Right cardiac atrium (tissue), 5 donors: ENCODE measurements at regions not wholly inside any gene's neighbourhood (a gene's known extent, or its start where the extent isn't known, plus 50 kb on each side); places are given as distances from the start of the nearest gene placed in this dataset.
A peak's percentile ranks its signal among the peaks of the same experiment; 100 is the strongest.

Experiments
- ATAC-seq, 2 donors: fragments of 200-7000 bp; cut with Tn5 transposase; one replicate each; pipeline versions ENCODE4 v1.8.0 to v1.9.1; 2020; ENCODE audit warnings: moderate library complexity in 2 of 2, mild to moderate bottlenecking in 1 of 2
- DNase-seq, 3 donors: peaks; one replicate each; pipeline ENCODE4 v3.0.0-alpha.2; 2020
- H3K27ac ChIP-seq: one replicate; pipeline ENCODE4 v1.5.1; 2013; ENCODE audit warnings: mild to moderate bottlenecking, low read length, control low read depth, moderate library complexity
- H3K27me3 ChIP-seq: one replicate; pipeline ENCODE4 v1.6.1; 2013; ENCODE audit not compliant: control insufficient read depth, insufficient read depth
- H3K4me1 ChIP-seq: one replicate; pipeline ENCODE4 v1.6.1; 2013; ENCODE audit warnings: low read length; ENCODE audit not compliant: control insufficient read depth, insufficient read depth
- H3K4me3 ChIP-seq: one replicate; pipeline ENCODE4 v1.5.1; 2013; ENCODE audit warnings: low read length, control low read depth
- H3K9me3 ChIP-seq: one replicate; pipeline ENCODE4 v1.6.1; 2013; ENCODE audit warnings: low read length; ENCODE audit not compliant: control insufficient read depth
- WGBS: extraction: QIAGEN DNeasy Blood & Tissue Kit; methylation state at CpG from one replicate; pipeline ENCODE4 v1.1.7; 2013; 5-methylcytosine and 5-hydroxymethylcytosine counted together
- intact Hi-C, 4 donors: fragments of 100-400 bp; cut with DNase I; formaldehyde crosslinking; loops; one replicate each; pipeline versions ENCODE4 v1.11.0 to v1.14.0; 2022 to 2023
- donor health status: healthy with polysubstance abuse.
- donor health status: DM: no; HTN: yes; CAD: no.
- donor health status: DM: no; HTN: no; CAD: no.
- donor health status: DM: no; HTN: yes; CAD: no; lungs with severe emphysema.
- donor health status: DM: yes; HTN: yes; CAD: no.

DNA sequence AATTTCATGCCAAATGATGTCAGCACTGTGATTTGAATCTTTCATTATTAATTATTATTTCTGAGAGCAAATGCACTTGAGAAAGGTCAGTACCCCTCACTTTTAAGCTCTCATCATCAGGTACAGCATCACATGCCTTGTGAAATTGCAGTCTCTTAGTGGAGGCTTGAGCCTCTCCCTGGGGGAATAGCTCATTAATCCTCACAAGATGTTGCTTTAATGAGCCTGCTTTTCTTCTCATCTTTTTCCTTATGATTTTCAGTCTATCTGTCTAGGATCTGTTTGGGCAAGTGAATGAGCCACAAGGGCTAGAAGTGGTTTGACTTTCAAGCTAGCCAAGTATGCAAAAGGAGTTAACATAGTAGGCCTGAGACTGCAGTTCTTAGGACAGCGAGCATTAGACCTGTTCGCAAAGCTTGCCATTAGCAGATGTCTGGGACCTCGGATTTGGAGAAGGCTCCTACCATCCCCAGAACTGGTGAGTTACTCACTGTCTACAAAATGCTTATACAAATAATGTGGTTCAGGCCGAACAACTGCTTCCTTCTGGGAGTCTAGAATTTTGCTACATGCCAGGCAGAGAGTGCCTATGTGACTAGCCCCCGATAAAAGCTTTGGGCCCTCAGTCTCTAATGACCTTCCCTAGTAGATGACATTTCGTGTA, 174.5 kb downstream of the IL15 start:
- DNase-seq (no peak), ATAC-seq (no peak)

DNA sequence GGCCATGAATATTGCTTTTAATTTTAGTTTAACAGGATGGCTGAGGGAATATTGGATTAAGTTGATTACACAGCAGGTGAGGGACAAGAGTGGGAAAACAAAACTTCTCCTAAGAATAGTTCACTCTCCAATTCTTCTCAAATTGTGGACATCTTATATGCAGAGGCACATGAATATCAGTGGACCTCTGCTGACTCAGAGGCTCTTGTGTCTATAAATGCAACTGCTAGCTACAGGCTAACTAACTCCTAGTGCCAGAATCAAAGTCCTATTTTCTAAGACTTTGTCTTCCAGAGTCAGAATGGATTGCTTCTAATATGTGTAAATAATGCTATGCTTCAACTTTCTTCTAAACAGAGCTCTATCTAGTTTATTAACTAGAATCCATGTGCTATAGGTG, 175.8 kb downstream of the IL15 start:
- H3K27ac ChIP-seq: no peak overlapping the region
- ATAC-seq (no peak), DNase-seq (no peak)
- no peaks in the 10 kb centered on the region for H3K4me1 ChIP-seq
- intact Hi-C loops: no loop called here
- H3K9me3 ChIP-seq: no peaks in the 10 kb centered on the region
- H3K4me3 ChIP-seq: no peak overlapping the region
- H3K27me3 ChIP-seq: no peaks in the 10 kb centered on the region

More for the DNA sequence above, 174.5 kb downstream of the IL15 start:
- intact Hi-C loops: no loop called here
- Histone ChIP-seq H3K27me3 (no peaks in the 10 kb centered on the region), H3K4me1 (no peaks in the 10 kb centered on the region), H3K27ac (no peak overlapping the region), H3K4me3 (no peak overlapping the region), H3K9me3 (no peaks in the 10 kb centered on the region)
- 89% methylated on average over 6 of the region's 6 CpGs for WGBS

DNA sequence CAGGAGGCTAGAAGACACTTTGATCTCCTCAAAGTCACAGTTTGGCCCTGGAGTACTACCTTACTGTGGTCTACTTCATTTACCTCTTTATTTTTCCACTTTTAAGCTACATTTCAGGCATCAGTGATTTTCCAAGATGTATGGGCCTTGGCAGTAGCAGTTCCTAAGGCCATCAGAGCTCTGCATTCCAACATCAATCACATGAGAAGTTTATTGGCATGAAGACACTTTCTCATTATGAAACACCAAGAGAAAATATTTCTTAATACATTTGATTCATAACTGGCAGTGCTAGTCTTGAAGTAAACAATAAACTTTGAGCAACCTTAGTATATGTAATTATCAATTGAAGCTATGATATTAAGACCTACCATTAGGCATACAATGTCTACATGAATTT, 178.1 kb downstream of the IL15 start:
- H3K27ac ChIP-seq: no peak overlapping the region
- H3K4me1 ChIP-seq: no peaks in the 10 kb centered on the region
- no peak overlapping the region for H3K4me3 ChIP-seq
- ATAC-seq: no peak
- intact Hi-C loops: no loop called here
- H3K27me3 ChIP-seq: no peaks in the 10 kb centered on the region
- no peaks in the 10 kb centered on the region for H3K9me3 ChIP-seq
- no peak for DNase-seq

DNA sequence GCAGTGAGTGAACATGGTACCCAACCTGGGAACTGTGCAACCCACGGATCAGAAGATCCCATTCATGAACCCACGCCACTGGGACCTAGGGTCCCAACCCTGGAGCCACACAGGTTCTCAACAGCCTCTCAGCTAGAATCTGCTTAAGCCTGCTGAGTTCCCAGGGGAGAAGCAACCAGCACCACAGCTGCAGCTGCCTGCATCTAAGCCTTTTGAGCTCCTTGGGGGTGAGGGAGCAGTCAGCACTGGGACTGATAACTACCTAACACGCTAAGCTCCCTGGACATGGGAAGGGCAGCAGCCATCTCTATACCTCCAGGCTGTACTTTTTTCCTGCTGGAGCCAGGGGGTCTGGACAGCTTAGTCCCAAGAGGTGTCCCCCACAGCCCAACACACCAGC, 179.3 kb downstream of the IL15 start:
- intact Hi-C loops: no loop called here
- DNase-seq (no peak), ATAC-seq (no peak)
- Histone ChIP-seq H3K9me3 (no peaks in the 10 kb centered on the region), H3K27me3 (no peaks in the 10 kb centered on the region), H3K4me1 (no peaks in the 10 kb centered on the region), H3K4me3 (no peak overlapping the region), H3K27ac (no peak overlapping the region)
- 85% methylated on average over 3 of the region's 3 CpGs for WGBS

DNA sequence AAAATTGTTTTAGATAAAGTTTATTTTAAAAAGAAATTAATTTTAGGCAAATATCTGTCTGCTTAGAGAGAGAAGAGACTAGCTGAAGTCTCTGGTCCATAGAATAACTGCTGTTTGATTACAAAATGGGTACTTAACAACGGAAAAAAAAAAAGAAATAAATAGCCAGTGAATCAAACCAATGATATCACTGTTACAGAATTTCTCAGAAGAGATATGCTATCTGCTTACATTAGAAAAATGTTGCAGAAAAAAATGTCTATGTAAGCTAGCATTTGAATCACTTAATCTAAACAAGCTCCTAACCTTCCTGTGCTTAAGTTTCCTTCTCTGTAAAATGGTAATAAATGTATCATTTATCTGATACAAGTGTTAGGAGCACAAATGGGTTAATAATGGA, 189.9 kb downstream of the IL15 start:
- WGBS: 49% methylated on average over 1 of the region's 1 CpG
- Histone ChIP-seq H3K4me1 (no peaks in the 10 kb centered on the region), H3K9me3 (no peaks in the 10 kb centered on the region), H3K4me3 (no peak overlapping the region), H3K27ac (no peak overlapping the region), H3K27me3 (no peaks in the 10 kb centered on the region)
- ATAC-seq: no peak
- intact Hi-C loops: no loop called here
- DNase-seq: no peak

DNA sequence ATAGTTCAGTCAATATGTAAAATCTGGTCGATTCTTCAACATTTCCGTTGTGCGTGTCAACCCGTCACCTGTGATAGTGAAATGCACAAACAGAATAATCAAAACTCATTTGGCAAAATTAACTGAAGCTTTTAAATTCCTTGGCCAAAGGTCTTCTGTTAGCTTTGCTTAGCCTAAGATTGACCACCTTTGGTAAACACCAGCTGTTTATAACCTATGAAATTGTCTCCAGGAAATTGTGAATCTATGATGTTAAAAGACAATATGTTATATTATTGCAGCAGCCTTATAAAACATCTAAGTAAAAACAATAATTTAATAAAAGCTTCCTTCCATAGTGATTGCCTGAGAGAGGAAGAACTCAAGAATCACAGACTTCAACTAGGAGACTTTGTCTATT, 196.8 kb downstream of the IL15 start:
- H3K4me1 ChIP-seq: no peaks in the 10 kb centered on the region
- no peak overlapping the region for H3K27ac ChIP-seq
- no peaks in the 10 kb centered on the region for H3K27me3 ChIP-seq
- 95% methylated on average over 4 of the region's 4 CpGs for WGBS
- intact Hi-C loops: no loop called here
- no peak overlapping the region for H3K4me3 ChIP-seq
- DNase-seq (no peak), ATAC-seq (no peak)
- no peaks in the 10 kb centered on the region for H3K9me3 ChIP-seq

DNA sequence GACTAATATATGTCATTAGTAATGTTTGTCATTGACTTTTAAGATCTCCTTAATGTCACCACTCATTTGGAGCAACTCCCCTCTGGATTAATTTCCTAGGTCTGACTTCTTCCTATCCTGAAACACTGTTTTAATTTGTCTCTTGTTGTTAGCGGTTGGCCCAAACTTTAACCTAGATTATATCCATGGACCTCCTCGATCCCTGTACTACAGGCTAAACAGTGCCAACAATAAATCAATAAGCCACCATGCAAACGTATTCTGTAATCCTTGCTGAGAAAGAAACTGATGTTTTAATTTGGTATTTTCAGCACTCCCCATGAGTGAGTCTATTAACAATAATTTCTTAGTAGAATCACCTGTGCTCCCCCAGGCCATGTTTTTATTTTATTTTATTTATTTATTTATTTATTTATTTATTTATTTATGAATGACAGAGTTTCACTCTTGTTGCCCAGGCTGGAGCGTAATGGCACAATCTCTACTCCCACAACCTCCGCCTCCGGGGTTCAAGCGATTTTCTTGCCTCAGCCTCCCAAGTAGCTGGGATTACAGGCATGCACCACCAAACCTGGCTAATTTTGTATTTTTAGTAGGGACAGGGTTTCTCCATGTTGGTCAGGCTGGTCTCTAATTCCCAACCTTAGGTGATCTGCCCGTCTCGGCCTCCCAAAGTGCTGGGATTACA, 204.1 kb downstream of the IL15 start:
- DNase-seq (no peak), ATAC-seq (no peak)
- intact Hi-C loops: no loop called here
- Histone ChIP-seq H3K9me3 (no peaks in the 10 kb centered on the region), H3K27me3 (no peaks in the 10 kb centered on the region), H3K4me3 (no peak overlapping the region), H3K27ac (no peak overlapping the region), H3K4me1 (no peaks in the 10 kb centered on the region)
- 92% methylated on average over 9 of the region's 9 CpGs for WGBS

DNA sequence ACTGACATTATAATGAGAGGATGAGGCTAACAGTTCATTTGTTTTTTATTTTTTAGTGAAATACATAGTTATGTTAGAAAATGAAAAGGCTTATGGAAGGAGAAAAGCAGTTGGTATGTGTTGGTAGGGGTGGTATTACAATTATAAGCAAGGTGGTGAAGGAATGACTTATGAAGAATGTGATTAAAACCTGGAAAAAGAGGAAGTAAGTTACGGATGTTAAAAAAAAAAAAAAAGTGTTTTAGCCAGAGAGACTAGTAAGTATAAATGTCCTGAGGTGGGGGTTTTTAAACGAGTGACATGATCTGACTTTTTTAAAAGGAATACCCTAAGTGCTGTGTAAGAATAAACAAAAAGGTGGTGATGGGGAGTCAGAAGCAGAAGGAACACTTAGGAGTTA, 206.8 kb downstream of the IL15 start:
- ATAC-seq (no peak), DNase-seq (no peak)
- Histone ChIP-seq H3K27ac (no peak overlapping the region), H3K4me1 (no peaks in the 10 kb centered on the region), H3K9me3 (no peaks in the 10 kb centered on the region), H3K4me3 (no peak overlapping the region), H3K27me3 (no peaks in the 10 kb centered on the region)
- 51% methylated on average over 2 of the region's 2 CpGs for WGBS
- intact Hi-C loops: no loop called here

DNA sequence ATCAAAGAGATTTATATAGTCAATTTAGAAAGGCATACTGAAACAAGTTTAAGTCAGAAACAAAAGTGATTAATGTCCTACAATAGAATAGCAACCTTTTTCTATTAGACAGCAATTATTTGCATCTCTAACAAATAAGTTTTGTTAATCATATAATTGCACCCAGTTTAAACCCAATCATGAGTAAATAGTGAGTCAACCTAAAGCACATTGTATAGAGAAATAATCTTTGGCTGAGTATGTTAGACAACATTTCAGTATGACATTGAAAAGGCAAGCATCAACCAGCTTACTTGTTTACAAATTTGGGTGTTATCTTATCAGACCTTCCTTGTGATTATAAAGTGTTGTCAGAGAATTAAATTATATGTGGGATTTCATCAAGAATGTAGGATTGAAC, 209.5 kb downstream of the IL15 start:
- H3K9me3 ChIP-seq: no peaks in the 10 kb centered on the region
- H3K4me1 ChIP-seq: no peaks in the 10 kb centered on the region
- H3K4me3 ChIP-seq: no peak overlapping the region
- intact Hi-C loops: no loop called here
- ATAC-seq (no peak), DNase-seq (no peak)
- no peak overlapping the region for H3K27ac ChIP-seq
- no peaks in the 10 kb centered on the region for H3K27me3 ChIP-seq

DNA sequence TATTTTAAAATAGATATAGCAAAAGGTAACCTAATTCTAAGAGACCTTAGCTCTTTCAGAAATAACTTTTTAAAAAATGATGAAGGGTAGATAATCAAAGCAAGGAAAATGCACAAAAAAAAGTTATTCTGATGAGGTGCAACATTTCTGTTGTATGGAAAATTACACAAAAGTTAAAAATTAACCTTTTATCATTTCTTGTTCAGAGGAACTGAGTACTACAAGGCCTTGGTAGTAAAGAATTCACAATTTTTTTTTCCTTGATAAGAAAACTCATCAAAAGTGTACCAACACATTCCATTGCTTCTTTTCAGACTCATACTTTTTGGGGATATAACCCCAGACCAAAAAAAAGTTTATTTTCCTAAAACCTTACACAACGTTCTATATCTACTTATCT, 213.0 kb downstream of the IL15 start:
- Histone ChIP-seq H3K27ac (no peak overlapping the region), H3K4me1 (no peaks in the 10 kb centered on the region), H3K27me3 (no peaks in the 10 kb centered on the region), H3K4me3 (no peak overlapping the region), H3K9me3 (no peaks in the 10 kb centered on the region)
- ATAC-seq (no peak), DNase-seq (no peak)
- intact Hi-C loops: no loop called here
- 49% methylated on average over 1 of the region's 1 CpG for WGBS

DNA sequence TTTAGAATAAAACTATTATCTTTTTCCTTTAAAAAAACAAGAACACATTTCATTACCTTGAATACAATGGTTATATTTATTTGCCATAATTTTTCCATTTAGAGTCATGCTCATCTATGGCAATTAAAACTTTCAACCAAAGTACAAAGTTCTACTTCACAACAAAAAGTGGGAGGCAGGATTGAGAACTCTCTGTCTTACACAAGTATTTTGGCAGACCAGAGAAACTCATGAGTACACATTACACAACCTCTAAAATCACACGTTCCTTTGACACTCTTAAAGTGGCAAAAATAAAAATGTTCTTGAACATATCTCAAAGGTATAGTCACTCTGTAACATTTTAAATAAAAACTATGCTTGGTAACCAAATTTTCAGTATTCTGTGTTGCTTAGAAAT, 213.4 kb downstream of the IL15 start:
- Histone ChIP-seq H3K27ac (no peak overlapping the region), H3K9me3 (no peaks in the 10 kb centered on the region), H3K27me3 (no peaks in the 10 kb centered on the region), H3K4me3 (no peak overlapping the region), H3K4me1 (no peaks in the 10 kb centered on the region)
- no peak for DNase-seq
- ATAC-seq: peak in 1 of 2 donors; percentile 43
- intact Hi-C loops: no loop called here
- WGBS: 25% methylated on average over 1 of the region's 1 CpG
